GM19328 (cell line): ENCODE measurements at regions not wholly inside any gene's neighbourhood (a gene's known extent, or its start where the extent isn't known, plus 50 kb on each side); places are given as distances from the start of the nearest gene placed in this dataset.

Experiments used
- ATAC-seq: cut with Tn5 transposase; IDR thresholded peaks from one replicate; pipeline ENCODE4 v1.9.1; 2021; ENCODE audit warnings: mild to moderate bottlenecking, moderate library complexity; ENCODE audit not compliant: unreplicated experiment

- no peak for ATAC-seq
Measured at GRCh38 chr5:30957591-30957990, 235.9 kb upstream of the CDH6 start.

GRCh38 chr5:30956251-30956650 is 237.2 kb upstream of the CDH6 start:
- no peak for ATAC-seq

DNA sequence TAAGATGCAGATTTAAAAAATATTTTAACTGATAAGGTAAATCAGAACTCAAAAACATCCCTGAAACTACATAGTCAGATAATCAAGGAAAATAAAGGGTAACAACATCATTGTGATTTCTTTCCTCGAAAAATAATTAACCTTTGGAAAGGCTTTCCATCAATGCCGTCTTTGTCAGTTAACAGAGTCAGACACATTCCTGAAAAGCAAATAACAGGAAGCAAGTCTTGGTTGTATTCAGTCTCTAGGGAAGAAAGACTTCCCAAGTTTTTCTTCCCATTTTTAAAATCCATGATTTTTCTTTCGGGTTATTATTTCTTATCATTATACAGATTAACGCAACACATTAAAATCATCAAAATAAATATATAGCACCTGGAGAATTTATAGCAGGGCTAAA is 256.4 kb upstream of the CDH6 start:
- no peak for ATAC-seq

GRCh38 chr5:30933599-30933998 is 259.9 kb upstream of the CDH6 start:
- no peak for ATAC-seq

DNA sequence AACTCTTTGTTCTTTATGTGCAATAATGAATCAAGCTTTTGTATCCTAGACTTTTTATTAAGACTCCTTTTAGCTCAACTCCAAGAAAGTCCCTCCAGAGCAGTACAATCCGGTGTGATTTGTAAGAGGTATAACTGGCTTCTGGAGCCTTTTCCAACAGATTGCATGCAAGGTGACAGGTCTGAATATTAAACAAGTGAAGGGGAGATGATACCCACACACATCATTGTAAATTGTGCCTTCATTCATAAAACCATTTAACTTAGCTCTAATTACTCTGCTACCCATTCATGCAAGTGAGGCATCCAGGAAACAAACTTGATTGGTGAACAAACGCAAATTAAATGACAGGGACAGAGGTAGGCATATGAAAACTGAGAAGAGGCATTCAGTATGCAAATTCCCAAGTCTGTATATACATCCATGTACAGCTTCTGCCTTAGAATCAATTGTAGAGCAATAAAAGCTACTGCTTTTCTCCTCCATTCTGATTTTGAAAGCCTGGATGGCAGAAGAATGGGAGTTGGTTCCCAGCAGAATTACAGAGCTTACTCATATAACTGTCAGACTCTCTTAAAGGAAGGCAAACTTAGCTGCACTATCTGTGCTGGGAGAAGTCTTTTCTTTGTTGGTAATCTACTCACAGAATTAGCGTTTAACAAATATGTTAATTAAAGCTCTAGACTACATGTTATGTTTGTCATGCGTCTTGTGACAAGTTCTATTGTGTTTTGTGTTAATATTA is 261.0 kb upstream of the CDH6 start:
- ATAC-seq = no peak

- no peak for ATAC-seq
Measured at GRCh38 chr5:30930736-30931135, 262.8 kb upstream of the CDH6 start.

DNA sequence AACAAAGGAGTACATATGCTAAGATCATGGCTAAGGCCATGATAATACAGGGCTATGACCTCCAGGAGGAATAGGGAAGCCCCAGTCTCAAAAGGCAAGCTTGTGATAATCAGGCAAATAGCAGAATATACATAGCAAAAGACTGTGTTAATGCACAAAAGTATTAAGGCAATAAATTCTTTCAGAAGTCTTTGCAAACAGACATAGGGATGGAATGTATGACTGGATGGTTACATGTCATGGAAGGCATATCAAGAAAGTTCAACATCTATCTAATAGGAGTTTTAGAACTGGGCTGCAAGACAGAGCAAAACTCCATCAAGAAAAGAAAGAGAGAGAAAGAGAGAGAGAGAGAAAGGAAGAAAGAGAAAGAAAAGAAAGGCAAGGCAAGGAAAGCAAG is 264.5 kb upstream of the CDH6 start:
- no peak for ATAC-seq

- ATAC-seq = no peak
Measured at GRCh38 chr5:30926218-30926617, 267.3 kb upstream of the CDH6 start.

DNA sequence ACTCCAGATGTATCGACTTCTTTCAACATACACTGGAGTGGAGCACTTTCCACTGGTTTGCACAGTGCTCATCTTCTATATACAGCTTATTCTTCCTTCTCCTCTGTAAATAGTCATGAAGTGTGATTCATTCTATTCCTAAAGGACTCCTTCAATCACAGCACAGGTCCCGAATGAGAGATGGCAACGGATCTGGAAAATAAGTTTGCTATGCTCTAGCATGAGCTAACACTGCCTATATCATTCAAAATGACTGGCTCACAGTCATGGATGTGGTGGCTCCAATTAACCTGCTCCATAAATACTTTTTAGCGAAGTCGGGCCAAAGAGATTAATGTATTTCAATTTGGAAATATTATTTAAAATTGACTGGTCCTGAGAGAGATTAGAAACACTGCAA is 272.1 kb upstream of the CDH6 start:
- ATAC-seq = no peak

- no peak for ATAC-seq
Measured at GRCh38 chr5:30918171-30918570, 275.3 kb upstream of the CDH6 start.

- no peak for ATAC-seq
Measured at GRCh38 chr5:30908356-30908755, 285.1 kb upstream of the CDH6 start.

GRCh38 chr5:30900367-30900766 is 293.1 kb upstream of the CDH6 start:
- no peak for ATAC-seq

DNA sequence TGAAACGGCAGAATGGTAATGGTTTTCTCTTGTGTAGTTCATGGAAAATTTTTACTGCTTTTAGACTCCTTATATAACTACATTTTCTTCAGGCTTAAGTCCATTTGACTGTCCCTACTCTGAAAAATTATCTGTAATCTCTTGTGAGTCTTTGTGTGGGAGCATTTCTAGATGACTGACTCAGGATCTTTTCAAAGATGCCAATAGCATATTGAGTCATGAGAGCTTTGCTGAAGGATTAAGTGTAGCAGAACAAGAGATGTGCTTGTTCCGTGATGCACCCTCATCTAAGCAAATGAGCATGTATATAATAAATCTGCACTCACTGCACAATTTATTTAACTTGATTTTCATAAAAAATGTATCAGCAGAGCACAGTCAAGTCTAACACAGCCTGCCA is 298.7 kb upstream of the CDH6 start:
- no peak for ATAC-seq

DNA sequence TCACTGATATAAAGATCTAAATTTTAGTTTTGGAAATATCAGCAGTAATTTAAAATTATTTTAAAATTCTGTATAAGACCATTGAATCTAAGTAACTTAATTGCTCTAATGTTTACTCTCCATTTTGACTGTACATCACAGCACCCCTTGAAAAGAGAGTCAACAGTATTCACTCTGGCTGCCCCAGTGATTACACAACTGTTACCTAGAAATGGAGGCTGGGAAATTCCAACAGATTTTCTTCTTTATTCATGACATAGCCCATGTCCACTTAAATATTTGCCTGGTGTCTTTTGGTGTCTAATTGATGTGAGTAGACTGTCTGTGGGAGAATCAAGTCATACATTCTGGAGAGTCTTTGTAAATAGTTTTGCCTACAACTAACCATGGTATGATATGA is 301.8 kb upstream of the CDH6 start:
- ATAC-seq = no peak

GRCh38 chr5:30890377-30890776 is 303.1 kb upstream of the CDH6 start:
- ATAC-seq = no peak

- no peak for ATAC-seq
Measured at GRCh38 chr5:30880514-30880913, 313.0 kb upstream of the CDH6 start.

DNA sequence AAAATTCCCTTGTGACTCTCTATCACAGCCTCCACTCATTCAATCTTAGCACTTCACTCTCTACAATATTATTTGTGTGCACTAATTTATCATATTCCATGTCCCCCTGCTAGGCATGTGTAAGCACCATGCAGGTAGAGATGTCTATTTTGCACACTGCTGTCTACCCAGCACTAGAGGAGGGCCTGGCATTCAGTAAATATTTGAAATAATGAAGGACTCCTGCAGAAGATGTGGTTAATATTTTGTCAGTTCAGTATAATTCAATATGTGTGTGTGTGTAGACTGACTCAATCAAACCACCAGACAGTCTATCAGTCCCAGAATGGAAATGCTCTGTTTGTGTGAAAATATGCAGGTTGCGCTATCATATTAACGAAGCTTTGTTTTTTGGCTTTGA is 313.6 kb upstream of the CDH6 start:
- no peak for ATAC-seq

DNA sequence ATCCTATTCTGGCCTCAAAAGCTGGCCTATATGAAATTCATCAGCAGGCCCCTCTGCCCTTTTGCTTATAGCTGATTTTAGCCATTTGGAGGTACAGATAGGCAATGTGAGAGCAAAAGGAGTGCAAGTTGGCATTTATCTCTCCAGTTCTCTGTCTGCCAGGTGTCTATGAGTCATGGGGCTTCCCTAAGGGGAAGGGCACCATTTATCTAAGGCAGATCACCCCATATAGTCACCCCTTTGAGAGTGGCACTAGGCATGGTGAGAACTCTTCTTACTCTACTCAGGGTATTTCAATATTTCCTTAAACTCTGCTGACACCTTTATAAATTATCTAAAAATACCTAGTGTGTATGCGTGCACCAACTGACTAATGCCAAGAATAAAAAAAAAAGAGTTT is 314.7 kb upstream of the CDH6 start:
- no peak for ATAC-seq

DNA sequence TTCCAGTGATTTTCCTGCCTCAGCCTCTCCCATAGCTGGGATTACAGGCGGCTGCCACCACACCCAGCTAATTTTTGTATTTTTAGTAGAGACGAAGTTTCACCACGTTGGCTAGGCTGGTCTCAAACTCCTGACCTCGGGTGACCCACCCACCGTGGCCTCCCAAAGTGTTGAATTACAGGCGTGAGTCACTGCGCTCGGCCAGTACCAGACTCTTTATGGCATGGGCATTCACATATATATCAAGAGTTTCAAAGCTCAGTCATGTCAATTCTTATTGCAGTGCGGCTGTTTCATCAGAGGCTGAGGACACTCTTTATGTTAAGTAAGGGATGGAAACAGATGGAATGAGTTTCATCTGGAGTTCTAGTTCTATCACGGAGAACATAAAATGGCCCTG is 315.2 kb upstream of the CDH6 start:
- no peak for ATAC-seq

DNA sequence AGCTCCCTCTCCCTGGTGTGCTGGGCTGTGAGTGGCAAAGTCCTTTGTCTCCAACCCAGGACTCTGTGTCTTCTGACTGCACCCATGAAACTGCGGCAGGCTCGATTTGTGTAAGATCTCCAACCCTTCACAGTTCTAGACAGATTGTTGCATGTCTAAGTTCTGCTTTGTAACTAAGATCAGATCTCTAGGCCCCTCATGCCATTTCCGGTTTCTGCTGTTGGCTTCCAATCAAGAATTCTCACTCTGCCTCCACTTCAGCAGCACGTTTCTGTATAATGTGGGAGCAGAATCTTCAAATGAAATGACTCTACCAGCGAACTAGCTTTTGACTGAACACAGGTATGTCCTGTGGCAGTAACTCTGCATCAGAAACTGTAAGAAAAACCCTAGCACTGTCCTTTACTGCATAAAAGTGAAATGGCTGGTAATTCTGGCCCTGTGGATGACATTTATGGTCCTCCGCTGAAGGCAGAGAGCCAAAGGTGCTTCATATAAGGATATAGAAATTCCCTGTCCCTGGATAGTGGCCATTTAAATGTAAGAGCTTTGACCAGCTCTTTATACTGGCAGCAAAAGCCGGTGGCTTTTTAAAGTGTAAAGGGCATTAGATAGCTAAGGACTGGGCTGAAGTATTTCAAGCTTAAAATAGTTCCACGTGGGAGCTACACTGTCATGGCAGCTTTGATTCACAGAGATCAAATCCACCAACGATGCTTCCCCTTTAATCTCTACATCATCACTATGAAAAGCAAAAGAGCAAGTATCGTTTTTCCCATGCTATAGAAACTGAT is 319.0 kb upstream of the CDH6 start:
- no peak for ATAC-seq

- ATAC-seq = no peak
Measured at GRCh38 chr5:30871196-30871595, 322.3 kb upstream of the CDH6 start.

- ATAC-seq = no peak
Measured at GRCh38 chr5:30867711-30868110, 325.8 kb upstream of the CDH6 start.

- no peak for ATAC-seq
Measured at GRCh38 chr5:30866142-30866541, 327.3 kb upstream of the CDH6 start.
